GM12892 (cell line): ENCODE measurements at regions not wholly inside any gene's neighbourhood (a gene's known extent, or its start where the extent isn't known, plus 50 kb on each side); places are given as distances from the start of the nearest gene placed in this dataset.
"Not testable (repeated sequence)": the region's sequence is repeated elsewhere in the genome, so short reads cannot be mapped to it uniquely, and the experiment has no call there.

Experiments used
- POLR2A ChIP-seq: IDR thresholded peaks from 2 replicates; pipeline ENCODE4 v1.6.1; 2011; ENCODE audit warnings: low read depth, low read length, control low read depth
- POLR2AphosphoS5 ChIP-seq: IDR thresholded peaks from 2 replicates; pipeline ENCODE4 v1.6.1; 2011; ENCODE audit warnings: low read depth, low read length, control low read depth
- TAF1 ChIP-seq: IDR thresholded peaks from 2 replicates; pipeline ENCODE4 v1.6.1; 2011; ENCODE audit warnings: low read depth, mild to moderate bottlenecking, control low read depth, low read length, borderline replicate concordance

DNA sequence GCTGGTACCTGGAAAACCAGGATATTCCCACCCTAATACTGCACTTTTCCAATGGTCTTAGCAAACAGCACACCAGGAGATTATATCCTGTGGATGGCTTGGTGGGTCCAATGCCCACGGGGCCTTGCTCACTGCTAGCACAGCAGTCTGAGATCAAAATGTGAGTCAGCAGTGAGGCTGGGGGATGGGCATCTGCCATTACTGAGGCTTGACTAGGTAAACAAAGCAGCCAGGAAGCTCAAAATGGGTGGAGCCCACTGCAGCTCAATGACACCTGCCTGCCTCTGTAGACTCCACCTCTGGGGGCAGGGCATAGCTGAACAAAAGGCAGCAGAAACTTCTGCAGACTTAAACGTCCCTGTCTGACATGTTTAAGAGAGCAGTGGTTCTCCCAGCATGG, 285.9 kb upstream of the TRPM3 start:
- not testable (repeated sequence) for TF ChIP-seq POLR2A, POLR2AphosphoS5, TAF1
